ENCODE measurements at regions not wholly inside any gene's neighbourhood (a gene's known extent, or its start where the extent isn't known, plus 50 kb on each side); places are given as distances from the start of the nearest gene placed in this dataset.

- FAIRE-seq (no peak), DNase-seq (ENCODE audit: low spot score) (no peak)
Observed at GRCh38 chr11:59302991-59303390, 55.7 kb upstream of the OR5AN1 start.

GRCh38 chr11:59295435-59295834 is 63.3 kb upstream of the OR5AN1 start:
- DNase-seq (ENCODE audit: low spot score): no peak
- FAIRE-seq: no peak

- no peak for FAIRE-seq
- DNase-seq (ENCODE audit: low spot score): no peak
Observed at GRCh38 chr11:59292611-59293010, 66.1 kb upstream of the OR5AN1 start.

- DNase-seq (ENCODE audit: low spot score) (no peak), FAIRE-seq (no peak)
Observed at GRCh38 chr11:59291228-59291627, 67.5 kb upstream of the OR5AN1 start.

- FAIRE-seq: no peak
- DNase-seq (ENCODE audit: low spot score): no peak
Observed at GRCh38 chr11:59289356-59290181, 69.1 kb upstream of the OR5AN1 start.

- FAIRE-seq: no peak
- no peak for DNase-seq (ENCODE audit: low spot score)
Observed at GRCh38 chr11:59285716-59286260, 72.9 kb upstream of the OR5AN1 start.

GRCh38 chr11:59284773-59285129 is 72.0 kb upstream of the MPEG1 start:
- FAIRE-seq (no peak), DNase-seq (ENCODE audit: low spot score) (no peak)

GRCh38 chr11:59283825-59284772 is 71.4 kb upstream of the MPEG1 start:
- DNase-seq (ENCODE audit: low spot score): peak; percentile 54
- peak; percentile 61 for FAIRE-seq

- FAIRE-seq (no peak), DNase-seq (ENCODE audit: low spot score) (no peak)
Observed at GRCh38 chr11:59283311-59283710, 70.6 kb upstream of the MPEG1 start.

- FAIRE-seq: no peak
Observed at GRCh38 chr11:59281177-59281576, 68.5 kb upstream of the MPEG1 start.

GRCh38 chr11:59273373-59273841 is 60.7 kb upstream of the MPEG1 start:
- DNase-seq (ENCODE audit: low spot score): no peak
- no peak for FAIRE-seq

More at GRCh38 chr11:59281177-59281576, 68.5 kb upstream of the MPEG1 start:
- no peak for DNase-seq (ENCODE audit: low spot score)

- DNase-seq (ENCODE audit: low spot score): no peak
- FAIRE-seq: no peak
Observed at GRCh38 chr11:59272771-59273372, 60.1 kb upstream of the MPEG1 start.

- DNase-seq (ENCODE audit: low spot score): no peak
- no peak for FAIRE-seq
Observed at GRCh38 chr11:59271811-59272327, 59.1 kb upstream of the MPEG1 start.

GRCh38 chr11:59271247-59271755 is 58.6 kb upstream of the MPEG1 start:
- DNase-seq (ENCODE audit: low spot score) (no peak), FAIRE-seq (no peak)

- FAIRE-seq: no peak
- DNase-seq (ENCODE audit: low spot score): no peak
Observed at GRCh38 chr11:59267736-59268475, 55.2 kb upstream of the MPEG1 start.

GRCh38 chr11:59267196-59267595 is 54.5 kb upstream of the MPEG1 start:
- DNase-seq (ENCODE audit: low spot score): no peak
- no peak for FAIRE-seq

GRCh38 chr11:59266491-59266890 is 53.8 kb upstream of the MPEG1 start:
- no peak for DNase-seq (ENCODE audit: low spot score)
- FAIRE-seq: no peak

GRCh38 chr11:59265735-59266134 is 53.0 kb upstream of the MPEG1 start:
- DNase-seq (ENCODE audit: low spot score) (no peak), FAIRE-seq (no peak)

GRCh38 chr11:59264736-59265135 is 52.0 kb upstream of the MPEG1 start:
- DNase-seq (ENCODE audit: low spot score) (no peak), FAIRE-seq (no peak)

GRCh38 chr11:59263225-59263894 is 50.6 kb upstream of the MPEG1 start:
- DNase-seq (ENCODE audit: low spot score) (no peak), FAIRE-seq (no peak)
